ENCODE measurements at regions not wholly inside any gene's neighbourhood (a gene's known extent, or its start where the extent isn't known, plus 50 kb on each side); places are given as distances from the start of the nearest gene placed in this dataset.

- DNase-seq (ENCODE audit: low read depth in 4 of 6, low spot score in 6 of 6) = no peak
- no peaks in the 10 kb centered on the region for H3K36me3 ChIP-seq (ENCODE audit: control insufficient read depth, insufficient read depth, low read length)
- H3K4me1 ChIP-seq (ENCODE audit: control insufficient read depth, insufficient read depth, low read length) = no peaks in the 10 kb centered on the region
- H3K9me3 ChIP-seq (ENCODE audit: control insufficient read depth, insufficient read depth, low read length) = peaks cover 2% of the 10 kb centered on the region
- no peak overlapping the region for H3K27ac ChIP-seq (ENCODE audit: low read depth, low read length)
- 56% methylated on average over 1 of the region's 3 CpGs for WGBS (ENCODE audit: insufficient coverage)
- H3K4me3 ChIP-seq (ENCODE audit: low read depth, low read length) = no peak overlapping the region
- H3K27me3 ChIP-seq (ENCODE audit: control insufficient read depth, insufficient read depth, low read length) = no peaks in the 10 kb centered on the region
Measured at GRCh38 chr4:79182209-79182608, 143.7 kb downstream of the NAA11 start.

GRCh38 chr4:79181190-79181589 is 144.7 kb downstream of the NAA11 start:
- no peak overlapping the region for H3K27ac ChIP-seq (ENCODE audit: low read depth, low read length)
- H3K4me1 ChIP-seq (ENCODE audit: control insufficient read depth, insufficient read depth, low read length) = no peaks in the 10 kb centered on the region
- peaks cover 2% of the 10 kb centered on the region for H3K9me3 ChIP-seq (ENCODE audit: control insufficient read depth, insufficient read depth, low read length)
- WGBS (ENCODE audit: insufficient coverage) = 88% methylated on average over 5 of the region's 7 CpGs
- no peaks in the 10 kb centered on the region for H3K36me3 ChIP-seq (ENCODE audit: control insufficient read depth, insufficient read depth, low read length)
- no peaks in the 10 kb centered on the region for H3K27me3 ChIP-seq (ENCODE audit: control insufficient read depth, insufficient read depth, low read length)
- no peak for DNase-seq (ENCODE audit: low read depth in 4 of 6, low spot score in 6 of 6)
- H3K4me3 ChIP-seq (ENCODE audit: low read depth, low read length) = no peak overlapping the region

GRCh38 chr4:79178760-79179159 is 147.1 kb downstream of the NAA11 start:
- H3K36me3 ChIP-seq (ENCODE audit: control insufficient read depth, insufficient read depth, low read length) = no peaks in the 10 kb centered on the region
- peak; percentile 33 to 92 (median 67) for DNase-seq (ENCODE audit: low read depth in 4 of 6, low spot score in 6 of 6)
- no peaks in the 10 kb centered on the region for H3K27me3 ChIP-seq (ENCODE audit: control insufficient read depth, insufficient read depth, low read length)
- peaks cover 2% of the 10 kb centered on the region for H3K9me3 ChIP-seq (ENCODE audit: control insufficient read depth, insufficient read depth, low read length)
- H3K27ac ChIP-seq (ENCODE audit: low read depth, low read length) = no peak overlapping the region
- H3K4me1 ChIP-seq (ENCODE audit: control insufficient read depth, insufficient read depth, low read length) = no peaks in the 10 kb centered on the region
- no peak overlapping the region for H3K4me3 ChIP-seq (ENCODE audit: low read depth, low read length)

GRCh38 chr4:79177388-79177787 is 148.5 kb downstream of the NAA11 start:
- Histone ChIP-seq H3K4me1 (ENCODE audit: control insufficient read depth, insufficient read depth, low read length) (no peaks in the 10 kb centered on the region), H3K27me3 (ENCODE audit: control insufficient read depth, insufficient read depth, low read length) (no peaks in the 10 kb centered on the region), H3K36me3 (ENCODE audit: control insufficient read depth, insufficient read depth, low read length) (no peaks in the 10 kb centered on the region), H3K9me3 (ENCODE audit: control insufficient read depth, insufficient read depth, low read length) (peaks cover 2% of the 10 kb centered on the region), H3K4me3 (ENCODE audit: low read depth, low read length) (no peak overlapping the region), H3K27ac (ENCODE audit: low read depth, low read length) (no peak overlapping the region)
- DNase-seq (ENCODE audit: low read depth in 4 of 6, low spot score in 6 of 6) = no peak

- no peaks in the 10 kb centered on the region for H3K36me3 ChIP-seq (ENCODE audit: control insufficient read depth, insufficient read depth, low read length)
- H3K4me1 ChIP-seq (ENCODE audit: control insufficient read depth, insufficient read depth, low read length) = no peaks in the 10 kb centered on the region
- H3K27me3 ChIP-seq (ENCODE audit: control insufficient read depth, insufficient read depth, low read length) = no peaks in the 10 kb centered on the region
- H3K9me3 ChIP-seq (ENCODE audit: control insufficient read depth, insufficient read depth, low read length) = peaks cover 2% of the 10 kb centered on the region
- no peak for DNase-seq (ENCODE audit: low read depth in 4 of 6, low spot score in 6 of 6)
- WGBS (ENCODE audit: insufficient coverage) = 89% methylated on average over 1 of the region's 4 CpGs
- H3K27ac ChIP-seq (ENCODE audit: low read depth, low read length) = no peak overlapping the region
- no peak overlapping the region for H3K4me3 ChIP-seq (ENCODE audit: low read depth, low read length)
Measured at GRCh38 chr4:79176351-79176750, 149.5 kb downstream of the NAA11 start.

GRCh38 chr4:79175716-79176115 is 150.1 kb downstream of the NAA11 start:
- no peaks in the 10 kb centered on the region for H3K27me3 ChIP-seq (ENCODE audit: control insufficient read depth, insufficient read depth, low read length)
- H3K4me3 ChIP-seq (ENCODE audit: low read depth, low read length) = no peak overlapping the region
- no peak overlapping the region for H3K27ac ChIP-seq (ENCODE audit: low read depth, low read length)
- no peaks in the 10 kb centered on the region for H3K4me1 ChIP-seq (ENCODE audit: control insufficient read depth, insufficient read depth, low read length)
- H3K36me3 ChIP-seq (ENCODE audit: control insufficient read depth, insufficient read depth, low read length) = no peaks in the 10 kb centered on the region
- peaks cover under 1% of the 10 kb centered on the region for H3K9me3 ChIP-seq (ENCODE audit: control insufficient read depth, insufficient read depth, low read length)
- DNase-seq (ENCODE audit: low read depth in 4 of 6, low spot score in 6 of 6) = peak in 1 of 6 donors; percentile 22

GRCh38 chr4:79174490-79175252 is 151.2 kb downstream of the NAA11 start:
- no peak overlapping the region for H3K4me3 ChIP-seq (ENCODE audit: low read depth, low read length)
- no peak overlapping the region for H3K27ac ChIP-seq (ENCODE audit: low read depth, low read length)
- no CpG with 5 or more reads among the region's 2 CpGs for WGBS (ENCODE audit: insufficient coverage)

GRCh38 chr4:79173186-79173585 is 152.7 kb downstream of the NAA11 start:
- Histone ChIP-seq H3K27ac (ENCODE audit: low read depth, low read length) (no peak overlapping the region), H3K36me3 (ENCODE audit: control insufficient read depth, insufficient read depth, low read length) (no peaks in the 10 kb centered on the region), H3K4me3 (ENCODE audit: low read depth, low read length) (no peak overlapping the region), H3K9me3 (ENCODE audit: control insufficient read depth, insufficient read depth, low read length) (peaks cover 3% of the 10 kb centered on the region), H3K27me3 (ENCODE audit: control insufficient read depth, insufficient read depth, low read length) (no peaks in the 10 kb centered on the region), H3K4me1 (ENCODE audit: control insufficient read depth, insufficient read depth, low read length) (no peaks in the 10 kb centered on the region)
- DNase-seq (ENCODE audit: low read depth in 4 of 6, low spot score in 6 of 6) = no peak
- WGBS (ENCODE audit: insufficient coverage) = 86% methylated on average over 1 of the region's 2 CpGs

More at GRCh38 chr4:79174490-79175252, 151.2 kb downstream of the NAA11 start:
- Histone ChIP-seq H3K4me1 (ENCODE audit: control insufficient read depth, insufficient read depth, low read length) (no peaks in the 10 kb centered on the region), H3K9me3 (ENCODE audit: control insufficient read depth, insufficient read depth, low read length) (peaks cover 2% of the 10 kb centered on the region), H3K27me3 (ENCODE audit: control insufficient read depth, insufficient read depth, low read length) (no peaks in the 10 kb centered on the region), H3K36me3 (ENCODE audit: control insufficient read depth, insufficient read depth, low read length) (no peaks in the 10 kb centered on the region)
- no peak for DNase-seq (ENCODE audit: low read depth in 4 of 6, low spot score in 6 of 6)

GRCh38 chr4:79170077-79170476 is 155.8 kb downstream of the NAA11 start:
- H3K36me3 ChIP-seq (ENCODE audit: control insufficient read depth, insufficient read depth, low read length) = no peaks in the 10 kb centered on the region
- H3K27me3 ChIP-seq (ENCODE audit: control insufficient read depth, insufficient read depth, low read length) = no peaks in the 10 kb centered on the region
- no peaks in the 10 kb centered on the region for H3K4me1 ChIP-seq (ENCODE audit: control insufficient read depth, insufficient read depth, low read length)
- no CpG with 5 or more reads among the region's 1 CpG for WGBS (ENCODE audit: insufficient coverage)
- no peak overlapping the region for H3K4me3 ChIP-seq (ENCODE audit: low read depth, low read length)
- DNase-seq (ENCODE audit: low read depth in 4 of 6, low spot score in 6 of 6) = no peak
- H3K9me3 ChIP-seq (ENCODE audit: control insufficient read depth, insufficient read depth, low read length) = peaks cover 3% of the 10 kb centered on the region
- no peak overlapping the region for H3K27ac ChIP-seq (ENCODE audit: low read depth, low read length)

GRCh38 chr4:79164907-79165610 is 160.8 kb downstream of the NAA11 start:
- Histone ChIP-seq H3K4me1 (ENCODE audit: control insufficient read depth, insufficient read depth, low read length) (no peaks in the 10 kb centered on the region), H3K27me3 (ENCODE audit: control insufficient read depth, insufficient read depth, low read length) (no peaks in the 10 kb centered on the region), H3K27ac (ENCODE audit: low read depth, low read length) (no peak overlapping the region), H3K36me3 (ENCODE audit: control insufficient read depth, insufficient read depth, low read length) (no peaks in the 10 kb centered on the region), H3K9me3 (ENCODE audit: control insufficient read depth, insufficient read depth, low read length) (peaks cover 3% of the 10 kb centered on the region), H3K4me3 (ENCODE audit: low read depth, low read length) (no peak overlapping the region)
- DNase-seq (ENCODE audit: low read depth in 4 of 6, low spot score in 6 of 6) = peak in 2 of 6 donors; percentile 33 to 87
- WGBS (ENCODE audit: insufficient coverage) = 24% methylated on average over 3 of the region's 4 CpGs
